ENCODE measurements at regions not wholly inside any gene's neighbourhood (a gene's known extent, or its start where the extent isn't known, plus 50 kb on each side); places are given as distances from the start of the nearest gene placed in this dataset.
"Not testable (repeated sequence)": the region's sequence is repeated elsewhere in the genome, so short reads cannot be mapped to it uniquely, and the experiment has no call there.

DNA sequence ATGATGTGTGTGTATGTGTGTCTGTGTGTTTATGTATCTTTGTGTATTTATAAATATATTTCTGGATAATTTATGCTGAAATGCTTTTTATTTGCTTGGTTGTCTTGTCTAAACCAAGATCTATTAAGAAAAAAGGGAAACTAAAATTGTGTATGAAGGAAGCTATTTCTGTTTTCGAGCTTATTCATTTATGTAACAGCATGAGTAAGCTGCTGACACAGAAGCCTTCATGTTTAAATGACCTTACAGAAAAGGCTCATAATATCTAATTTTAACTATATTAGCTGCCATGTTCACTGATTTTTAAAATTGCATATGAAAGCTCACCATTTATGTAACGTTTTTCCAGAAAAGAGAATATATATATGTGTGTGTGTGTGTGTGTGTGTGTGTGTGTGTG, 392.8 kb downstream of the PTH2R start:
- no peaks in the 10 kb centered on the region for H3K36me3 Mint-ChIP-seq (ENCODE audit: insufficient read depth, unreplicated experiment)
- TF ChIP-seq, protein P1, sequence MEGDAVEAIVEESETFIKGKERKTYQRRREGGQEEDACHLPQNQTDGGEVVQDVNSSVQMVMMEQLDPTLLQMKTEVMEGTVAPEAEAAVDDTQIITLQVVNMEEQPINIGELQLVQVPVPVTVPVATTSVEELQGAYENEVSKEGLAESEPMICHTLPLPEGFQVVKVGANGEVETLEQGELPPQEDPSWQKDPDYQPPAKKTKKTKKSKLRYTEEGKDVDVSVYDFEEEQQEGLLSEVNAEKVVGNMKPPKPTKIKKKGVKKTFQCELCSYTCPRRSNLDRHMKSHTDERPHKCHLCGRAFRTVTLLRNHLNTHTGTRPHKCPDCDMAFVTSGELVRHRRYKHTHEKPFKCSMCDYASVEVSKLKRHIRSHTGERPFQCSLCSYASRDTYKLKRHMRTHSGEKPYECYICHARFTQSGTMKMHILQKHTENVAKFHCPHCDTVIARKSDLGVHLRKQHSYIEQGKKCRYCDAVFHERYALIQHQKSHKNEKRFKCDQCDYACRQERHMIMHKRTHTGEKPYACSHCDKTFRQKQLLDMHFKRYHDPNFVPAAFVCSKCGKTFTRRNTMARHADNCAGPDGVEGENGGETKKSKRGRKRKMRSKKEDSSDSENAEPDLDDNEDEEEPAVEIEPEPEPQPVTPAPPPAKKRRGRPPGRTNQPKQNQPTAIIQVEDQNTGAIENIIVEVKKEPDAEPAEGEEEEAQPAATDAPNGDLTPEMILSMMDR (IDR thresholded peaks at IDR 0.05; ENCODE audit: insufficient read depth in 1 of 2, low read depth in 1 of 2, low read length in 1 of 2, severe bottlenecking in 1 of 2, unreplicated experiment in 1 of 2), result no peak
- BruUV-seq (replicated peaks), result no TSS peak
- H3K4me3 Mint-ChIP-seq (ENCODE audit: unreplicated experiment), result no peak overlapping the region
- no peaks in the 10 kb centered on the region for H3K9me3 ChIP-seq
- H3K4me3 ChIP-seq (ENCODE audit: low read depth, low read length), result no peak overlapping the region
- H3K4me1 Mint-ChIP-seq (ENCODE audit: low read depth, unreplicated experiment), result no peaks in the 10 kb centered on the region
- H3K4me1 ChIP-seq, result no peaks in the 10 kb centered on the region
- H3K36me3 ChIP-seq (ENCODE audit: control insufficient read depth, insufficient read depth, low read length), result no peaks in the 10 kb centered on the region
- ChIA-PET CTCF (no interaction called here), POLR2A (no interaction called here)
- no peaks in the 10 kb centered on the region for H3K9me3 Mint-ChIP-seq (ENCODE audit: unreplicated experiment)
- no peaks in the 10 kb centered on the region for H3K27me3 ChIP-seq (replicated peaks; ENCODE audit: control insufficient read depth, insufficient read depth, low read length)
- no peak overlapping the region for H3K27ac Mint-ChIP-seq (ENCODE audit: unreplicated experiment)
- intact Hi-C loops (cut with micrococcal nuclease; ENCODE audit: unreplicated experiment), result no loop called here
- no peaks in the 10 kb centered on the region for H3K27me3 Mint-ChIP-seq (ENCODE audit: insufficient read depth, unreplicated experiment)
- DNase-seq, result no peak

DNA sequence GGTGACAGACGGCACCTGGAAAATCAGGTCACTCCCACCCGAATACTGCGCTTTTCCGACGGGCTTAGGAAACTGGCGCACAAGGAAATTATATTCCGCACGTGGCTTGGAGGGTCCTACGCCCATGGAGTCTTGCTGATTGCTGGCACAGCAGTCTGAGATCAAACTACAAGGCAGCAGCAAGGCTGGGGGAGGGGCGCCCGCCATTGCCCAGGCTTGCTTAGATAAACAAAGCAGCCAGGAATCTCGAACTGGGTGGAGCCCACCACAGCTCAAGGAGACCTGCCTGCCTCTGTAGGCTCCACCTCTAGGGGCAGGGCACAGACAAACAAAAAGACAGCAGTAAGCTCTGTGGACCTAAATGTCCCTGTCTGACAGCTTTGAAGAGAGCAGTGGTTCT, 394.3 kb downstream of the PTH2R start:
- peak; percentile 13 to 45 for DNase-seq
- H3K4me1 Mint-ChIP-seq (ENCODE audit: low read depth, unreplicated experiment); H3K4me1 ChIP-seq; H3K4me3 Mint-ChIP-seq (ENCODE audit: unreplicated experiment); POLR2A ChIA-PET; CTCF ChIA-PET; intact Hi-C loops (cut with micrococcal nuclease; ENCODE audit: unreplicated experiment); H3K36me3 ChIP-seq (ENCODE audit: control insufficient read depth, insufficient read depth, low read length); H3K36me3 Mint-ChIP-seq (ENCODE audit: insufficient read depth, unreplicated experiment); H3K27ac Mint-ChIP-seq (ENCODE audit: unreplicated experiment); H3K9me3 Mint-ChIP-seq (ENCODE audit: unreplicated experiment); H3K9me3 ChIP-seq; BruUV-seq (replicated peaks); H3K27me3 Mint-ChIP-seq (ENCODE audit: insufficient read depth, unreplicated experiment); H3K27me3 ChIP-seq (replicated peaks; ENCODE audit: control insufficient read depth, insufficient read depth, low read length); H3K4me3 ChIP-seq (ENCODE audit: low read depth, low read length): not testable (repeated sequence)

DNA sequence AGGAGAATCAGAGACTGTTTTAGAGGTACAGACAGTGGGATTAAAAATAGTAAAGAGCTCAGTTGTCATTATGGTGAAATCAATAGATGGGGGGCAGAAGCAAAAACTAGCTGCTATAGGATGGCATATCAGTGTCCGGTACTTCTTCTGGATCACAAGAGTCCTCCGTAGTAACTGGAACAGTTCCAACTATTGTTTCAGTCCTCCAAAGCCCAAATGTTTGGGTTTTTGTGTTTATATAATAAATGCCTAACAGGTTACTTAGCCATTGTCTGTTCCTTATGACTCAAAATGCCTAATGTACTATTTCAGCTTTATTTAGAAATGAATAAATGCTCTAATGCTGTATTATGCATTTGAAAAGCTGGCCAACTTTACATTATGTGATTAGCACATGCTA, 401.2 kb downstream of the PTH2R start:
- BruUV-seq (replicated peaks), result no TSS peak
- no peaks in the 10 kb centered on the region for H3K4me1 ChIP-seq
- POLR2A ChIA-PET, result no interaction called here

DNA sequence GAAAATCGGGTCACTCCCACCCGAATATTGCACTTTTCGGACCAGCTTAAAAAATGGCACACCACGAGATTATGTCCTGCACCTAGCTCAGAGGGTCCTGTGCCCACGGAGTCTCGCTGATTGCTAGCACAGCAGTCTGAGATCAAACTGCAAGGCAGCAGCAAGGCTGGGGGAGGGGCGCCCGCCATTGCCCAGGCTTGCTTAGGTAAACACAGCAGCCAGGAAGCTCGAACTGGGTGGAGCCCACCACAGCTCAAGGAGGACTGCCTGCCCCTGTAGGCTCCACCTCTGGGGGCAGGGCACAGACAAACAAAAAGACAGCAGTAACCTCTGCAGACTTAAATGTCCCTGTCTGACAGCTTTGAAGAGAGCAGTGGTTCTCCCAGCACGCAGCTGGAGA, 405.3 kb downstream of the PTH2R start:
- H3K4me3 ChIP-seq (ENCODE audit: low read depth, low read length); POLR2A ChIA-PET; CTCF ChIA-PET: not testable (repeated sequence)

More for the DNA sequence above, 401.2 kb downstream of the PTH2R start:
- no peak overlapping the region for H3K27ac Mint-ChIP-seq (ENCODE audit: unreplicated experiment)
- no peaks in the 10 kb centered on the region for H3K36me3 Mint-ChIP-seq (ENCODE audit: insufficient read depth, unreplicated experiment)
- H3K4me3 ChIP-seq (ENCODE audit: low read depth, low read length), result no peak overlapping the region
- H3K36me3 ChIP-seq (ENCODE audit: control insufficient read depth, insufficient read depth, low read length), result no peaks in the 10 kb centered on the region
- no peaks in the 10 kb centered on the region for H3K4me1 Mint-ChIP-seq (ENCODE audit: low read depth, unreplicated experiment)
- no peaks in the 10 kb centered on the region for H3K27me3 ChIP-seq (replicated peaks; ENCODE audit: control insufficient read depth, insufficient read depth, low read length)
- no peak for DNase-seq
- intact Hi-C loops (cut with micrococcal nuclease; ENCODE audit: unreplicated experiment), result no loop called here
- TF ChIP-seq, protein P1 (IDR thresholded peaks at IDR 0.05; ENCODE audit: insufficient read depth in 1 of 2, low read depth in 1 of 2, low read length in 1 of 2, severe bottlenecking in 1 of 2, unreplicated experiment in 1 of 2), result no peak
- CTCF ChIA-PET, result no interaction called here
- no peaks in the 10 kb centered on the region for H3K27me3 Mint-ChIP-seq (ENCODE audit: insufficient read depth, unreplicated experiment)
- no peaks in the 10 kb centered on the region for H3K9me3 Mint-ChIP-seq (ENCODE audit: unreplicated experiment)
- H3K4me3 Mint-ChIP-seq (ENCODE audit: unreplicated experiment), result no peak overlapping the region
- no peaks in the 10 kb centered on the region for H3K9me3 ChIP-seq

More for the DNA sequence above, 405.3 kb downstream of the PTH2R start:
- H3K27me3 Mint-ChIP-seq (ENCODE audit: insufficient read depth, unreplicated experiment); H3K9me3 ChIP-seq; H3K4me1 ChIP-seq; H3K36me3 Mint-ChIP-seq (ENCODE audit: insufficient read depth, unreplicated experiment); H3K4me1 Mint-ChIP-seq (ENCODE audit: low read depth, unreplicated experiment); BruUV-seq (replicated peaks); H3K27me3 ChIP-seq (replicated peaks; ENCODE audit: control insufficient read depth, insufficient read depth, low read length); DNase-seq; intact Hi-C loops (cut with micrococcal nuclease; ENCODE audit: unreplicated experiment); H3K9me3 Mint-ChIP-seq (ENCODE audit: unreplicated experiment); H3K4me3 Mint-ChIP-seq (ENCODE audit: unreplicated experiment); H3K36me3 ChIP-seq (ENCODE audit: control insufficient read depth, insufficient read depth, low read length): not testable (repeated sequence)
- peak overlapping the region; percentile 32 for H3K27ac Mint-ChIP-seq (ENCODE audit: unreplicated experiment)
